K562 (cell line): ENCODE measurements at regions not wholly inside any gene's neighbourhood (a gene's known extent, or its start where the extent isn't known, plus 50 kb on each side); places are given as distances from the start of the nearest gene placed in this dataset.

ENCODE experiments used
- FOXJ2 ChIP-seq: fragments of 200-800 bp; sonication (Bioruptor generic); IDR thresholded peaks from 2 replicates; pipeline ENCODE4 v1.6.1; 2016; ENCODE audit warnings: missing genetic modification characterization, missing compliant biosample characterization
- MBD1 ChIP-seq: fragments of 250-450 bp; sonication (Bioruptor Pico); IDR thresholded peaks from 2 replicates; pipeline ENCODE4 v1.8.0; 2022; ENCODE audit warnings: inconsistent platforms
- PHTF2 ChIP-seq: fragments of 250-450 bp; sonication (Bioruptor Pico); IDR thresholded peaks from 2 replicates; pipeline ENCODE4 v1.5.0; 2021; ENCODE audit warnings: mild to moderate bottlenecking
- THAP7 ChIP-seq: fragments of 250-450 bp; sonication (Bioruptor Pico); IDR thresholded peaks from 2 replicates; pipeline ENCODE4 v1.5.0; 2021
- ZBTB49 ChIP-seq: sonication (generic); formaldehyde crosslinking; IDR thresholded peaks from 2 replicates; pipeline ENCODE4 v1.8.0; 2022; ENCODE audit warnings: missing genetic modification reagents, mild to moderate bottlenecking, borderline replicate concordance
- ZNF347 ChIP-seq: fragments of 450-650 bp; formaldehyde crosslinking; IDR thresholded peaks from 2 replicates; pipeline ENCODE4 v1.4.0; 2020; ENCODE audit warnings: low read depth, mild to moderate bottlenecking, moderate library complexity

GRCh38 chr16:63623551-63624039 lies 1498.3 kb downstream of the CDH11 start (continued):
- TF ChIP-seq THAP7 (CRISPR knock-in tag) (no peak), ZBTB49 (CRISPR knock-in tag) (no peak), FOXJ2 (no peak), MBD1 (CRISPR knock-in tag) (no peak), ZNF347 (no peak), PHTF2 (CRISPR knock-in tag) (no peak)
